ENCODE measurements at regions not wholly inside any gene's neighbourhood (a gene's known extent, or its start where the extent isn't known, plus 50 kb on each side); places are given as distances from the start of the nearest gene placed in this dataset.

- Histone ChIP-seq H3K36me3 (ENCODE audit: low read depth) (no peaks in the 10 kb centered on the region), H3K9me3 (no peaks in the 10 kb centered on the region), H3K4me3 (no peak overlapping the region), H3K4me1 (ENCODE audit: low read depth) (no peaks in the 10 kb centered on the region)
- intact Hi-C loops (cut with DNase I, micrococcal nuclease) = loop anchor here in 1 of 2 donors (5.0 kb wide), 1 partner anchor 1079 kb away; no protein-coding TSS in a partner anchor
- no peak for TF ChIP-seq CTCF (IDR thresholded peaks at IDR 0.05)
- ATAC-seq (no peak), DNase-seq (no peak)
These were observed 306.0 kb downstream of the FBXO15 start for GRCh38 chr18:73841661-73842060.

GRCh38 chr18:73840319-73840945 lies 307.2 kb downstream of the FBXO15 start:
- no peak for DNase-seq
- H3K4me3 ChIP-seq = no peak overlapping the region

GRCh38 chr18:73839441-73839840 lies 308.2 kb downstream of the FBXO15 start:
- ATAC-seq = no peak
- intact Hi-C loops (cut with DNase I, micrococcal nuclease) = no loop called here
- H3K36me3 ChIP-seq (ENCODE audit: low read depth) = no peaks in the 10 kb centered on the region
- no peak for TF ChIP-seq CTCF (IDR thresholded peaks at IDR 0.05)
- H3K4me3 ChIP-seq = no peak overlapping the region
- DNase-seq = no peak
- no peaks in the 10 kb centered on the region for H3K9me3 ChIP-seq
- no peaks in the 10 kb centered on the region for H3K4me1 ChIP-seq (ENCODE audit: low read depth)

More at GRCh38 chr18:73840319-73840945, 307.2 kb downstream of the FBXO15 start:
- Histone ChIP-seq H3K36me3 (ENCODE audit: low read depth) (no peaks in the 10 kb centered on the region), H3K9me3 (no peaks in the 10 kb centered on the region), H3K4me1 (ENCODE audit: low read depth) (no peaks in the 10 kb centered on the region)
- no peak for ATAC-seq
- intact Hi-C loops (cut with DNase I, micrococcal nuclease) = loop anchor here in 1 of 2 donors (5.0 kb wide), 1 partner anchor 1078 kb away; no protein-coding TSS in a partner anchor
- TF ChIP-seq CTCF (IDR thresholded peaks at IDR 0.05) = no peak

- Histone ChIP-seq H3K4me1 (ENCODE audit: low read depth) (no peaks in the 10 kb centered on the region), H3K36me3 (ENCODE audit: low read depth) (no peaks in the 10 kb centered on the region), H3K9me3 (no peaks in the 10 kb centered on the region), H3K4me3 (no peak overlapping the region)
- DNase-seq (no peak), ATAC-seq (no peak)
- intact Hi-C loops (cut with DNase I, micrococcal nuclease) = no loop called here
- no peak for TF ChIP-seq CTCF (IDR thresholded peaks at IDR 0.05)
These were observed 309.5 kb downstream of the FBXO15 start for GRCh38 chr18:73838107-73838506.

- Histone ChIP-seq H3K4me1 (ENCODE audit: low read depth) (no peaks in the 10 kb centered on the region), H3K4me3 (no peak overlapping the region)
- intact Hi-C loops (cut with DNase I, micrococcal nuclease) = no loop called here
These were observed 311.8 kb downstream of the FBXO15 start for GRCh38 chr18:73835656-73836364.

More at GRCh38 chr18:73835656-73836364, 311.8 kb downstream of the FBXO15 start:
- TF ChIP-seq CTCF (IDR thresholded peaks at IDR 0.05) = no peak
- no peaks in the 10 kb centered on the region for H3K36me3 ChIP-seq (ENCODE audit: low read depth)
- no peaks in the 10 kb centered on the region for H3K9me3 ChIP-seq
- no peak for ATAC-seq
- no peak for DNase-seq
